Astrocyte of the spinal cord (primary cell): ENCODE measurements at regions not wholly inside any gene's neighbourhood (a gene's known extent, or its start where the extent isn't known, plus 50 kb on each side); places are given as distances from the start of the nearest gene placed in this dataset.

ENCODE experiments used
- DNase-seq: peaks from one replicate; pipeline ENCODE4 v3.0.0; 2011; ENCODE audit warnings: low read depth, low spot score
- H3K4me3 ChIP-seq: 2 replicates; pipeline ENCODE4 v1.5.1; 2011; ENCODE audit warnings: low read depth, mild to moderate bottlenecking, low read length, moderate library complexity
- CTCF ChIP-seq: IDR thresholded peaks from 2 replicates; pipeline ENCODE4 v1.5.1; 2012; ENCODE audit warnings: low read depth, mild to moderate bottlenecking, low read length, inconsistent platforms
- in situ Hi-C: cut with HindIII; loops from 2 replicates; pipeline ENCODE4 v1.10.0; 2017; ENCODE audit warnings: low sequenced_read_pairs

GRCh38 chr10:2366264-2366931, 629.1 kb upstream of the ADARB2 start:
- no peak for DNase-seq
- H3K4me3 ChIP-seq = no peak overlapping the region
- no peak for TF ChIP-seq CTCF
- in situ Hi-C loops = no loop called here

GRCh38 chr10:2362331-2362730, 625.0 kb upstream of the ADARB2 start:
- in situ Hi-C loops = no loop called here
- TF ChIP-seq CTCF = no peak
- no peak overlapping the region for H3K4me3 ChIP-seq
- no peak for DNase-seq

- H3K4me3 ChIP-seq = no peak overlapping the region
- in situ Hi-C loops = no loop called here
- DNase-seq = no peak
- no peak for TF ChIP-seq CTCF
Observed at GRCh38 chr10:2358586-2358985, 621.3 kb upstream of the ADARB2 start.

GRCh38 chr10:2356670-2357069, 619.3 kb upstream of the ADARB2 start:
- DNase-seq = no peak
- in situ Hi-C loops = no loop called here
- TF ChIP-seq CTCF = no peak

GRCh38 chr10:2351566-2351965, 614.2 kb upstream of the ADARB2 start:
- no peak for DNase-seq
- TF ChIP-seq CTCF = no peak
- no peak overlapping the region for H3K4me3 ChIP-seq
- in situ Hi-C loops = no loop called here

More at GRCh38 chr10:2356670-2357069, 619.3 kb upstream of the ADARB2 start:
- no peak overlapping the region for H3K4me3 ChIP-seq

- in situ Hi-C loops = no loop called here
- DNase-seq = no peak
- TF ChIP-seq CTCF = no peak
- H3K4me3 ChIP-seq = no peak overlapping the region
Observed at GRCh38 chr10:2342206-2342605, 604.9 kb upstream of the ADARB2 start.
